ENCODE measurements at regions not wholly inside any gene's neighbourhood (a gene's known extent, or its start where the extent isn't known, plus 50 kb on each side); places are given as distances from the start of the nearest gene placed in this dataset.

DNA sequence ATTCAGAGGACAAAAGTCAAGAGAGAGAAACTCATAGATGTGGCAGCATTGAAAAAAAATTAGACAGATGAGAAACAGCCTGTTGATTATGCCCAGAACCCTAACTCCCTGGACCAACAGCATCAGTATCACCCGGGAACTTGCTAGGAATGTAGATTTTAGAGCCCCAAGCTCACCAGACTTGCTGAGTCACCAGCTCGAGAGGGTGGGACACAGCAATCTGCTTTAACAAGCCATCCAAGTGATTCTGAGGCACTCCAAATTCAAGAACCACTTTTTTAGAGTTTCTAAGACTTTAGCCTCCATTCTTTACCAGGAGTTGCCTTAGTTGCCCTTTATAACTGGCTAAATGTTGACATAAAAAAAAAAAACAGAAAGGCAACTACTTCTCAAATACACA lies 70.9 kb downstream of the CGGBP1 start:
- TF ChIP-seq POLR2A (IDR thresholded peaks at IDR 0.05) (no peak), EP300 (IDR thresholded peaks at IDR 0.05) (no peak)
- TF ChIP-seq, protein P1, sequence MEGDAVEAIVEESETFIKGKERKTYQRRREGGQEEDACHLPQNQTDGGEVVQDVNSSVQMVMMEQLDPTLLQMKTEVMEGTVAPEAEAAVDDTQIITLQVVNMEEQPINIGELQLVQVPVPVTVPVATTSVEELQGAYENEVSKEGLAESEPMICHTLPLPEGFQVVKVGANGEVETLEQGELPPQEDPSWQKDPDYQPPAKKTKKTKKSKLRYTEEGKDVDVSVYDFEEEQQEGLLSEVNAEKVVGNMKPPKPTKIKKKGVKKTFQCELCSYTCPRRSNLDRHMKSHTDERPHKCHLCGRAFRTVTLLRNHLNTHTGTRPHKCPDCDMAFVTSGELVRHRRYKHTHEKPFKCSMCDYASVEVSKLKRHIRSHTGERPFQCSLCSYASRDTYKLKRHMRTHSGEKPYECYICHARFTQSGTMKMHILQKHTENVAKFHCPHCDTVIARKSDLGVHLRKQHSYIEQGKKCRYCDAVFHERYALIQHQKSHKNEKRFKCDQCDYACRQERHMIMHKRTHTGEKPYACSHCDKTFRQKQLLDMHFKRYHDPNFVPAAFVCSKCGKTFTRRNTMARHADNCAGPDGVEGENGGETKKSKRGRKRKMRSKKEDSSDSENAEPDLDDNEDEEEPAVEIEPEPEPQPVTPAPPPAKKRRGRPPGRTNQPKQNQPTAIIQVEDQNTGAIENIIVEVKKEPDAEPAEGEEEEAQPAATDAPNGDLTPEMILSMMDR (IDR thresholded peaks at IDR 0.05): no peak
